GM19324 (cell line): ENCODE measurements at regions not wholly inside any gene's neighbourhood (a gene's known extent, or its start where the extent isn't known, plus 50 kb on each side); places are given as distances from the start of the nearest gene placed in this dataset.
"Not testable (repeated sequence)": the region's sequence is repeated elsewhere in the genome, so short reads cannot be mapped to it uniquely, and the experiment has no call there.

ENCODE experiments used
- ATAC-seq: cut with Tn5 transposase; IDR thresholded peaks from one replicate; pipeline ENCODE4 v1.9.1; 2021; ENCODE audit warnings: mild to moderate bottlenecking, moderate library complexity; ENCODE audit not compliant: unreplicated experiment, low FRiP score

GRCh38 chr2:16416651-16417050 lies 249.0 kb downstream of the CYRIA start:
- no peak for ATAC-seq

DNA sequence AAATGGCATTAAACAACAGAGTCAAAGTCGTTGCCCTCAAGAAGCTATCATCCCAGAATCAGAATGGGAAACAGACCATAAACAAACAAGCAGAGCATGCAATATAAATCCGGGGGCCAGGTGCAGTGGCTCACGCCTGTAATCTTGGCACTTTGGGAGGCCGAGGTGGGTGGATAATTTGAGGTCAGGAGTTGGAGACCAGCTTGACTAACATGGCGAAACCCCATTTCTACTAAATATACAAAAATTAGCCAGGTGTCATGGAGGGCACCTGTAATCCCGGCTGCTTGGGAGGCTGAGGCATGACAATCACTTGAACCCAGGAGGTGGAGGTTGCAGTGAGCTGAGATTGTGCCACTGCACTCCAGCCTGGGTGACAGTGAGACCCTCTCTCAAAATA lies 249.8 kb downstream of the CYRIA start:
- ATAC-seq, result not testable (repeated sequence)

DNA sequence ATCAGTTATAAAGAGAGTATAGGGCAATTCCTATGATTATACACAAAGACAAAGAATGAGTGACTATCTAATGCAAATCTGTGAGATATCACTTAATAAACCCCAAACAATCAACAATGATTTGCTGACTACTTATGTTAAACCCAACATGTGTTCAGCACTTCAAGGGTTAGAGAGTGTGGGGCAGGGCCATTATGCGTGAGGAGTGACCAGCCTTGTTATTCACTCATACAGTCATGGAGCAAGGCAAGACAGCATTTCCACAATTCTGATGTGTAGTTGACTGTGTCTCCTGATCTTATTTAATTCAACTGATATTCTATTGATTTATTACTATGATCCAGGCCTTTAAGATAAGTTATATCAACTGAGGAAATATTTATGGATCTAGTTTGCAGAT lies 251.7 kb downstream of the CYRIA start:
- ATAC-seq, result no peak

- ATAC-seq, result no peak
Observed at GRCh38 chr2:16413285-16413684, 252.3 kb downstream of the CYRIA start.

DNA sequence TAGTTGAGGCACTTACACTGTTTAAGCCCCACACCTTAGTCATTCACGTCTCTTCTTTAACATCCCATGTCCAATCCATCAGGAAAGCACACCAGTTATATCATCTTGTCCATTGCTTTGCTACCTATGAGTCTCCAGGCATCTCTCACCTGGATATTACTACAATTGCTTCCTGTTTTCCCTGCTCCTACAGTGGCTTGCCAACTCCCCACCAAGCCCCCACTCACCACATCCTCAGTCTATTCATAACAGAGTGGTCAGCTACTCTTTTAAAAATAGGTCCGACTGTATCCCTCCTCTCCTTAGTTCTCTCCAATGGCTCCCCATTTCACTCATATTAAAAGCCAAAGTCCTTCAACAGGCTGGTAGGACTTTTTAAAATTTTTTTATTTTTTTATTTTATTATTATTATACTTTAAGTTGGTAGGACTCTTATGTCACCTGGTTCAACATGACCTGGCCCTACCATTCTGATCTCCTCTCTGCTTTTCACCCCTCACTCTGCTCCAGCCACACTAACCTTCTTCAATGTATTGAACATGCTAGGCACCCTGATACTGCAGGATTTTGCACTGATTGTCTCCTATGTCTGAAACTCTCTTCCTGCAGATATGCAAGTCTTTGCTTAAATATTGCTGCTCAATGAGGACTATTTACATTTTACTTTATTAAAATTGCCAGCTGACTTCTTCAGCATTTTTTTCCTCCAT lies 253.2 kb downstream of the CYRIA start:
- ATAC-seq, result no peak

DNA sequence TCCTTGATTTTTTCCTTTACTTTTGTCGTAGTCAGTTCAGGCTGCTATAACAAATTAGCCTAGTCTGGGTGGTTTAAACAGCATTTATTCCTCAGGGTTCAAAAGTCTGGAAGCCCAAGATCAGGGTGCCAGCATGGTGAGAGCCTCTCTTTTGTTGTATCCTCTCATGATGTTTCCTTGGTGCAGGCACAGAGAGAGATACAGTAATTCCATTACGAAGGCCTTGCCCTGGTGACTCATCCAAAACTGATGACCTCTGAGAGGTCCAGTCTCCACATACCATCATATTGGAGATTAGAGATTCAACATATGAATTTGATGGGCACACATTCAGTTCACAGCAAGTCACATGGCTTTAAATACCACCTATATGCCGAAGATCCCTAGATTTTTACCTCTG lies 253.8 kb downstream of the CYRIA start:
- no peak for ATAC-seq

GRCh38 chr2:16409849-16410248 lies 255.8 kb downstream of the CYRIA start:
- ATAC-seq, result no peak

- ATAC-seq, result no peak
Observed at GRCh38 chr2:16409006-16409390, 256.6 kb downstream of the CYRIA start.

DNA sequence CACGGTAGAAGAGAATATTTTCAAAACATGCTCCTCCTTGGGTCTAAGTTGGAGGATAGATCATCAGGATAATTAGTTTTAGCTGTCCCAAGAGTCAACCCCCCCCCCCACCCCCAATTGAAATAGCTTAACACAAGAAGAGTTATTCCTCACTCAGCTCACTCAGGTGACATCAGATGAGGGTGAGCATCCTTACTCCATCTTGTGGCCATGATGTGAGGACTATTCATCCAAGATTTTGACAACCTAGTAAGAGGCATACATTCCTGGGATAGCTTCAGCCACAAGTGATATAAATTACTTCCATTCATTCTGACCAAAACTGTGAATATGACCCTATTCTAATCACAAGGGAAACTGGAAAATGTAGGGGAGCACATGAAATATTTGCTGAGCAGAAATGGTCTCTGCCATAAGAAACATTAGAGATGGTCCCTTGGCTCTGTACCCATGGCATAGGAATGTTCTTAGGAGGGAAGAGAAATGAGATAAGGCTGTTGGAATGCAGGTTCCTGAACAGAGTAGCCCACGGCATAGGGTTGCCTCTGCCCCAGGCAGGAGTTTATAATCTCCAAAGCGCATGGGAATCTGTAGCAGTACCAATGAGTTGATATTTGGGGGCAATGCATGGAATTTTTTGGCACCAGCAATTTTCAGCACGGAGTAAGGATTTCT lies 257.2 kb downstream of the CYRIA start:
- no peak for ATAC-seq

- ATAC-seq, result no peak
Observed at GRCh38 chr2:16407358-16407757, 258.3 kb downstream of the CYRIA start.

GRCh38 chr2:16406496-16407289 lies 258.9 kb downstream of the CYRIA start:
- ATAC-seq, result no peak

GRCh38 chr2:16405551-16405950 lies 260.1 kb downstream of the CYRIA start:
- ATAC-seq, result no peak

DNA sequence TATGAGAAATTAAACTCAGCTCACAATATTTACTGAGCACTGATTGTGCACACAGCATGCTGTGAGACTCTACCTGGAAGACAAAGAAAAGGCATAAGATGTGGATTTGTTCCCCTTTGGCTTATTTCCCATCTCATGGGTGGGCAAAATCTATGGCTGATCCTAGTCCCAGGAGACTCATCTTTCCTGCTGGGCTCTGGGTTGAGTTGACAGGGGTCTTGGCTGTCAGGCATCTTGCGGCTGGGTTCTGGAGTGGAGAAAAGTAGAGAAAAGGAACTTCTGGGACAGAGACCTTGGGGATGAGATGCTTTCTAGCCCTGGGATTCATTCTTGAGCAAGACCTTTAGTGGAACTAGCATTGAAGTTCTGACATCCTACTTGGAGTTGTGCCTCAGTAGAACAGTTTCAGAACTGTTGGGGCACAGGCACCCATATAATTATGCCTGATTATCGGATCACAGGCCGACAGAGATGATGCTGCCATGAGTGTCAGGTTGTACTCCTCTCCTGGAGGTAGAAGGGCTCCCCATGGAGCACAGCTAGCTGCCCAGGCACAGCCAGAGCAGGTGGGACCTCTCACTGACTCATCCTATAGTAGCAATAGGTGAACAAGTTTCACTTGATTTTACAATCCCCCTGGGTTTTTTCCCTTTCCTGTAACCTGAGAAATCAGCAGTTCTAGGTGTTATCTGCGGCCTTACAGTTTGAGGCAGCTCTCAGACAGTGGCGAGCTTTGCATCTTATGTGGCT lies 260.9 kb downstream of the CYRIA start:
- ATAC-seq, result no peak

GRCh38 chr2:16404146-16404545 lies 261.5 kb downstream of the CYRIA start:
- ATAC-seq, result no peak

- no peak for ATAC-seq
Observed at GRCh38 chr2:16402891-16403290, 262.7 kb downstream of the CYRIA start.

DNA sequence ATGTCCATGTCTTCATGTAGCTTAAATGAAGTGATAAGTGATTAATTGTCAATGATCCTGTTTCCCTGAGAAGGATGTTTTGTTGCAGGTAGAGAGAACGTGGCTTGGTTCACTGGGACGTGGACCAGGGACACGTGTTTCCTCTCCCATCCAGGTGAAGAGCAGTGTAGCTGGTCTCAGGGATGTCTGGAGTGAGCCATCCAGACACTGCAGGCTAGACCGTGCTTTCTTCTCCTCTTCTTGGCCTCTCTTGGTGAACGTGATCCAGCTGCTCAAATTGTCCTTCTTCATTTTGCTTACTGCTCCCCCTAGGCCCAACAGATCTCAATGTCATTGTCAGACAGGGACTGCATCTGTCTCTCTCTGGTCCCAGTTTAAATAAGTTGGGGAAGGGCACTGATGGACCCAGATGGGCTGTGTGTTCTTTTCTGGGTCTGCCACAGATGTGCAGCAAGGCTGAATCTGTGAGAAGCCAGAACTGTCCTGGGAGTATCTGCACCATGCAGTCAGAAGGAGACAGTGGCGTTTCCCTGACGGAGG lies 263.8 kb downstream of the CYRIA start:
- ATAC-seq, result no peak

GRCh38 chr2:16400127-16400623 lies 265.5 kb downstream of the CYRIA start:
- no peak for ATAC-seq

DNA sequence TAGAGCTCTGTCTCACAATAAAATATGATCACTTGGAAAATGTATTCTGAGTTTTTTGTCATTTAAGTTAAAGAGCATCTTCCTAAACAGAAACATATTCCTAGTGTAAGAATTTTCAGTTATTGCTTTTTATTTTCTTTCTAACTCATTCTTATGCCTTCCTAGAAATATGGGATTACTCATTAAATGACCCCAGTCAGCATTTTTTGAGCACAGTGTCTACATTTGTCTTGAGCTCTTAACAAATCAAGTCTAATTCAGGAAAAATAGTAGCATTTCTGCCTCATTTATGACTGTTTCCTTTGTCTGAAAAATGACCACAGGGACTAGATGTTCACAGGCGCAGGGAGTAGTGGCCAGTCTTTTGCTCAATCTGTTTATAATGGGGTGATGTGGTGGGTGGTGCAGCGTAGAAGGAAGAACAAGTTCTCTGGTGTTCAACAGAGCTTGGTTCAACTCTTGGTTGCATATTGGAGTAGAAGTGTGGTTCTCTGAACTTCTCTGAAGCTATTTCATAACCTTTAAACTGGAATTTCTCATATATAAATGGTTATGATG lies 267.1 kb downstream of the CYRIA start:
- ATAC-seq, result no peak

DNA sequence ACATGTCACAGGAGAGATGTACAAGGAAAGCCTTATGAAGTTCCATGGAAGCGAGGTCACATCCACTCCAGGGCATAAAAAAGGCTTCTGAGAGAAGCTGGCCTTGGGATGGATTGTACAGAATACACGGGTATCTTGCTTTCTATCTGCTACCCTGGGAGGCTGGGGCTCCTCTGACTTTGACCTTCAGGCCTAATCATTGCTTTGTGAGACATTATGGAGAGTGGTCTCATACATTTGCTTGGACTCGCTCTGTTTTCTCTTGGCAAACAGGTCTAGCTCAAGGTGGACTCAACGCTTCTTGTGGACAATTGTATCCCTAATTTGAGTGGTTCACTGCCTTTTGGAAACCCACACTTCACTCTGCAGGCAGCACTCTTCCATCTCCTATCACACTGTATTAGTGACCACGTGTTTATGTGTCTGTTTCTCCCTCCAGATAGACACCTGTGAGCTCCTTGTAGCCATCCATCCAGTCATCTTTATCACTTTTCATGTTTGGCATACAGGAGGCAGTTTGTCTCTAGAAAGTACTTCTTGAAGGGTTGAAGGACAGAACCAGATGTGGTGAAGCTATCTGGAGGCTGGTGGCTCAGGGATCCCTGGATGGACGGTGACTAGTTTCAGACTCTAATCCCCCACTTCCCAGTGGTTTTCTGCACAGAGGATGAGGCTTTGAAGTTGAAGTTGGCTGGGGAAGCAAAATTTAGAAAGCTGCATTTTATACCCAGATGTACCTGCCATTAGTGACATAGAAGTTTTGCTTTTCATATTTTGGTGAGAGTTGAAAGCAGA lies 267.8 kb downstream of the CYRIA start:
- no peak for ATAC-seq
